A549 (cell line): ENCODE measurements at regions not wholly inside any gene's neighbourhood (a gene's known extent, or its start where the extent isn't known, plus 50 kb on each side); places are given as distances from the start of the nearest gene placed in this dataset.

ENCODE experiments used
- ATAC-seq, 2 experiments: fragments of 200-7000 bp in 1 of 2; fragments of >200 bp in 1 of 2; cut with Nextera tagmentation in 1 of 2; cut with Tn5 transposase in 1 of 2; 3 replicates each; pipeline versions ENCODE4 v1.8.0 to v1.9.1; 2018 to 2020; ENCODE audit warnings: mild to moderate bottlenecking in 1 of 2, moderate library complexity in 1 of 2
- CTCF ChIA-PET: fragments of 300-600 bp; sonication (Branson Sonifier 250); formaldehyde crosslinking; extraction: SDS; loops from one replicate; lab custom pipeline; 2021; ENCODE audit warnings: antibody characterized with exemption, inconsistent platforms; lab: Yijun Ruan, JAX
- POLR2A ChIA-PET: fragments of 350-600 bp; formaldehyde crosslinking; extraction: SDS; loops from one replicate; lab custom pipeline; 2021; ENCODE audit warnings: antibody characterized with exemption, inconsistent platforms; lab: Yijun Ruan, JAX
- DNase-seq, 2 experiments: peaks; one replicate each; pipeline versions ENCODE4 v3.0.0 to v3.0.0-alpha.2; 2011 to 2016; ENCODE audit warnings: low read depth in 1 of 2, low spot score in 1 of 2
- FAIRE-seq: peaks from 2 replicates; lab custom pipeline; 2011; peaks lifted over from hg19 to GRCh38; lab: Jason Lieb, UNC
- H3K27ac ChIP-seq, 2 experiments: fragments of >200 bp; sonication (Bioruptor Twin); formaldehyde crosslinking; 3 replicates each; pipeline ENCODE4 v1.5.1; 2016 to 2017
- H3K4me1 ChIP-seq: fragments of >200 bp; sonication (Bioruptor Twin); formaldehyde crosslinking; 3 replicates; pipeline ENCODE4 v1.6.1; 2016
- H3K4me2 ChIP-seq: fragments of >200 bp; sonication (Bioruptor Twin); formaldehyde crosslinking; 3 replicates; pipeline ENCODE4 v1.6.1; 2016
- H3K4me3 ChIP-seq: fragments of >200 bp; sonication (Bioruptor Twin); formaldehyde crosslinking; 3 replicates; pipeline ENCODE4 v1.5.1; 2016
- H3K9me3 ChIP-seq: fragments of >200 bp; sonication (Bioruptor Twin); formaldehyde crosslinking; 3 replicates; pipeline ENCODE4 v1.6.1; 2016
- ATOH8 ChIP-seq: fragments of 250-450 bp; sonication (Bioruptor Pico); IDR thresholded peaks from 2 replicates; pipeline ENCODE4 v1.5.0; 2020; ENCODE audit warnings: low read depth, mild to moderate bottlenecking, moderate library complexity
- BHLHE40 ChIP-seq: IDR thresholded peaks from 2 replicates; pipeline ENCODE4 v1.6.1; 2012; ENCODE audit warnings: low read depth, low read length, inconsistent platforms
- CBX2 ChIP-seq: fragments of 200-600 bp; sonication (generic); IDR thresholded peaks from 2 replicates; pipeline ENCODE4 v1.6.1; 2016; ENCODE audit warnings: low read depth, mild to moderate bottlenecking, borderline replicate concordance
- CBX8 ChIP-seq: fragments of 200-600 bp; sonication (generic); IDR thresholded peaks from 2 replicates; pipeline ENCODE4 v1.6.1; 2016
- CEBPB ChIP-seq, 2 experiments: fragments of >200 bp in 1 of 2; sonication (Bioruptor Twin) in 1 of 2; formaldehyde crosslinking in 1 of 2; IDR thresholded peaks; 2 replicates each; pipeline ENCODE4 v1.6.1; 2012 to 2016
- CHD4 ChIP-seq: fragments of 200-600 bp; sonication (generic); IDR thresholded peaks from 2 replicates; pipeline ENCODE4 v1.6.1; 2016; ENCODE audit warnings: antibody characterized with exemption, mild to moderate bottlenecking, borderline replicate concordance
- CTCF ChIP-seq: fragments of >200 bp; sonication (Bioruptor Twin); formaldehyde crosslinking; IDR thresholded peaks from 3 replicates; pipeline ENCODE4 v1.5.1; 2016
- FOXS1 ChIP-seq: fragments of 250-450 bp; sonication (Bioruptor Pico); IDR thresholded peaks from 2 replicates; pipeline ENCODE4 v1.5.0; 2020; ENCODE audit warnings: mild to moderate bottlenecking, moderate library complexity
- HDAC2 ChIP-seq: fragments of 200-600 bp; sonication (generic); IDR thresholded peaks from 2 replicates; pipeline ENCODE4 v1.6.1; 2016
- HMGXB4 ChIP-seq: fragments of 250-450 bp; sonication (Bioruptor Pico); IDR thresholded peaks from 2 replicates; pipeline ENCODE4 v1.5.0; 2021; ENCODE audit warnings: mild to moderate bottlenecking, moderate library complexity, borderline replicate concordance
- HOXA7 ChIP-seq: fragments of 250-450 bp; sonication (Bioruptor Pico); IDR thresholded peaks from 2 replicates; pipeline ENCODE4 v1.5.0; 2020; ENCODE audit warnings: mild to moderate bottlenecking, moderate library complexity
- JUN ChIP-seq, 2 experiments: fragments of >200 bp; sonication (Bioruptor Twin); formaldehyde crosslinking; IDR thresholded peaks; 2 replicates in 1 of 2; 3 replicates in 1 of 2; pipeline ENCODE4 v1.6.1; 2016 to 2017
- MAX ChIP-seq: IDR thresholded peaks from 2 replicates; pipeline ENCODE4 v1.6.1; 2012
- NFE2L2 ChIP-seq: fragments of 150-350 bp; conservative IDR thresholded peaks from 2 replicates; pipeline ENCODE4 v1.6.1; 2014; ENCODE audit warnings: low read length
- NPAS2 ChIP-seq: fragments of 250-450 bp; sonication (Bioruptor Pico); IDR thresholded peaks from 2 replicates; pipeline ENCODE4 v1.8.0; 2022; ENCODE audit warnings: mild to moderate bottlenecking, moderate library complexity, borderline replicate concordance
- NR3C1 ChIP-seq: fragments of >200 bp; sonication (Bioruptor Twin); formaldehyde crosslinking; IDR thresholded peaks from 3 replicates; pipeline ENCODE4 v1.6.1; 2017
- PBX3 ChIP-seq: IDR thresholded peaks from 2 replicates; pipeline ENCODE4 v1.6.1; 2012
- PHF8 ChIP-seq: fragments of 200-600 bp; sonication (generic); IDR thresholded peaks from 2 replicates; pipeline ENCODE4 v1.6.1; 2016; ENCODE audit warnings: low read depth, mild to moderate bottlenecking, antibody characterized with exemption, moderate library complexity, borderline replicate concordance
- POLR2AphosphoS2 ChIP-seq: conservative IDR thresholded peaks from 2 replicates; pipeline ENCODE4 v1.6.1; 2012; ENCODE audit warnings: low read length, improper control_type of control experiment, inconsistent platforms
- RFX5 ChIP-seq: fragments of 450-650 bp; IDR thresholded peaks from 2 replicates; pipeline ENCODE4 v1.7.1; 2014; ENCODE audit warnings: antibody characterized with exemption, mild to moderate bottlenecking, moderate library complexity
- RNF2 ChIP-seq: fragments of 200-600 bp; sonication (generic); IDR thresholded peaks from 2 replicates; pipeline ENCODE4 v1.6.1; 2016; ENCODE audit warnings: low read depth, mild to moderate bottlenecking, antibody characterized with exemption, moderate library complexity, borderline replicate concordance
- SMC3 ChIP-seq: fragments of >200 bp; sonication (Bioruptor Twin); formaldehyde crosslinking; IDR thresholded peaks from 3 replicates; pipeline ENCODE4 v1.6.1; 2018; ENCODE audit warnings: inconsistent platforms
- TP53 ChIP-seq: fragments of 250-450 bp; sonication (Bioruptor Pico); IDR thresholded peaks from 2 replicates; pipeline ENCODE4 v1.5.0; 2021; ENCODE audit warnings: mild to moderate bottlenecking, moderate library complexity
- WGBS: methylation state at CpG from one replicate; pipeline ENCODE4 v1.1.6; 2017; ENCODE audit errors: missing lambda C conversion rate; 5-methylcytosine and 5-hydroxymethylcytosine counted together

GRCh38 chr18:75586130-75586889 is 158.8 kb upstream of the SMIM21 start:
- Histone ChIP-seq H3K27ac (no peak overlapping the region), H3K4me2 (no peak overlapping the region), H3K4me1 (no peaks in the 10 kb centered on the region), H3K9me3 (peaks cover 1% of the 10 kb centered on the region; the same call in 1 of the 3 replicates), H3K4me3 (no peak overlapping the region)
- WGBS: 59% methylated on average over 9 of the region's 9 CpGs
- TF ChIP-seq CBX8: no peak
- no peak for TF ChIP-seq NPAS2 (CRISPR knock-in tag)
- no peak for TF ChIP-seq CBX2
- TF ChIP-seq ATOH8 (CRISPR knock-in tag): no peak
- no peak for DNase-seq
- no peak for ATAC-seq
- no peak for FAIRE-seq
- CTCF ChIA-PET: no interaction called here
- POLR2A ChIA-PET: no interaction called here

GRCh38 chr18:75582940-75583339 is 155.4 kb upstream of the SMIM21 start:
- TF ChIP-seq RNF2: no peak
- TF ChIP-seq MAX: no peak
- TF ChIP-seq ATOH8 (CRISPR knock-in tag): no peak
- TF ChIP-seq HOXA7 (CRISPR knock-in tag): no peak
- TF ChIP-seq CBX2: no peak
- no peak for TF ChIP-seq CEBPB (IDR thresholded peaks at IDR 0.05)
- TF ChIP-seq CHD4: no peak
- no peak for TF ChIP-seq NPAS2 (CRISPR knock-in tag)
- no peak for TF ChIP-seq NFE2L2
- no peak for TF ChIP-seq FOXS1
- no peak for TF ChIP-seq TP53 (CRISPR knock-in tag)
- TF ChIP-seq CBX8: no peak
- no peak for TF ChIP-seq PBX3
- no peak for TF ChIP-seq SMC3
- no peak for TF ChIP-seq POLR2AphosphoS2
- Histone ChIP-seq H3K4me1 (no peaks in the 10 kb centered on the region), H3K4me2 (no peak overlapping the region), H3K4me3 (no peak overlapping the region), H3K9me3 (no peaks in the 10 kb centered on the region), H3K27ac (no peak overlapping the region)
- FAIRE-seq (no peak), DNase-seq (no peak), ATAC-seq (no peak)
- ChIA-PET CTCF (interaction anchor here (0.9 kb wide), 1 partner anchor 676 kb away, joined by 3 read pairs; no protein-coding TSS in a partner anchor), POLR2A (no interaction called here)
- 38% methylated on average over 5 of the region's 6 CpGs for WGBS

GRCh38 chr18:75582406-75582821 is 154.9 kb upstream of the SMIM21 start:
- POLR2A ChIA-PET: no interaction called here
- Histone ChIP-seq H3K9me3 (no peaks in the 10 kb centered on the region), H3K27ac (no peak overlapping the region), H3K4me2 (no peak overlapping the region), H3K4me1 (no peaks in the 10 kb centered on the region), H3K4me3 (no peak overlapping the region)
- CTCF ChIA-PET: interaction anchor here (0.9 kb wide), 1 partner anchor 676 kb away, joined by 3 read pairs; no protein-coding TSS in a partner anchor
- DNase-seq: no peak
- no peak for ATAC-seq
- 19% methylated on average over 3 of the region's 3 CpGs for WGBS
- no peak for FAIRE-seq
- no peak for TF ChIP-seq CTCF
- TF ChIP-seq PBX3: no peak
- TF ChIP-seq PHF8: no peak
- no peak for TF ChIP-seq JUN (IDR thresholded peaks at IDR 0.05)
- no peak for TF ChIP-seq HOXA7 (CRISPR knock-in tag)
- TF ChIP-seq ATOH8 (CRISPR knock-in tag): no peak
- no peak for TF ChIP-seq BHLHE40
- no peak for TF ChIP-seq NR3C1
- no peak for TF ChIP-seq RFX5
- no peak for TF ChIP-seq HMGXB4 (CRISPR knock-in tag)
- no peak for TF ChIP-seq HDAC2
